Suppressor macrophage (primary cell): ENCODE measurements at regions not wholly inside any gene's neighbourhood (a gene's known extent, or its start where the extent isn't known, plus 50 kb on each side); places are given as distances from the start of the nearest gene placed in this dataset.
"Not testable (repeated sequence)": the region's sequence is repeated elsewhere in the genome, so short reads cannot be mapped to it uniquely, and the experiment has no call there.

Source experiments
- DNase-seq, 4 experiments: peaks; one replicate each; pipeline ENCODE4 v3.0.0-alpha.2; 2020 to 2022

DNA sequence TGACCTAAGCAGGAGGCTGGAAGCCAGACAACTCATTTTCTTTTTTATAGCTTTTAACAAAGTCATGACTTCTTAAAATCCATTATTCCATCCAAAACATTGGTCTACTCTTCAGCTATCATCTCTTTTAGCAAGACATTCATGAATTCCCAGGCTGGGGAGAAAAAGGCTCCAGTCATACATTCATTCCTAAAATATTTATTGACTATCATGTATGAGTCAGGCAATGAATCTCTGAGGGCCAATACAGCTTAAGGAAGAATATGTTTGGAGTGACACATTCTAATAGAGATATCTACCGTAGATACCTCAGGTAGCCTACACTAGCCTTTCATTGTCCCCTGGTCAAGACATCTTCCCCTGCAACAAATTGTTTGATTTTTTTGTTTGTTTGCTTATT, 196.4 kb upstream of the NANOGP8 start:
- DNase-seq = no peak

DNA sequence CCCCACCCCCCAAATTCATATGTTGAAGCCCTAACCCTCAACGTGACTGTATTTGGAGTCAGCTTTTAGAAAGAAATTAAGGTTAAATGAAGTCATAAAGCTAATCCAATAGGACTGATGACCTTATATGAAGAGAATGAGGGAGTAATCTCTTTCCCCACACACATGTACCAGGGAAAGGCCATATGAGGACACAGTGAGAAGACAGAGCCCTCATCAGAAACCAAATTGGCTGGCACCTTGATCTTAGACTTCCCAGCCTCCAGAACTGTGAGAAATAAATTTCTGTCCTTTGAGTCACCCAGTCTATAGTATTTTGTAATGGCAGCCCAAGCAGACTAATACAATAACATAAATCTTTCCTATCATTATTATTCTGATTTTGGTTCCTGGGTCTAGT, 194.7 kb upstream of the NANOGP8 start:
- no peak for DNase-seq

DNA sequence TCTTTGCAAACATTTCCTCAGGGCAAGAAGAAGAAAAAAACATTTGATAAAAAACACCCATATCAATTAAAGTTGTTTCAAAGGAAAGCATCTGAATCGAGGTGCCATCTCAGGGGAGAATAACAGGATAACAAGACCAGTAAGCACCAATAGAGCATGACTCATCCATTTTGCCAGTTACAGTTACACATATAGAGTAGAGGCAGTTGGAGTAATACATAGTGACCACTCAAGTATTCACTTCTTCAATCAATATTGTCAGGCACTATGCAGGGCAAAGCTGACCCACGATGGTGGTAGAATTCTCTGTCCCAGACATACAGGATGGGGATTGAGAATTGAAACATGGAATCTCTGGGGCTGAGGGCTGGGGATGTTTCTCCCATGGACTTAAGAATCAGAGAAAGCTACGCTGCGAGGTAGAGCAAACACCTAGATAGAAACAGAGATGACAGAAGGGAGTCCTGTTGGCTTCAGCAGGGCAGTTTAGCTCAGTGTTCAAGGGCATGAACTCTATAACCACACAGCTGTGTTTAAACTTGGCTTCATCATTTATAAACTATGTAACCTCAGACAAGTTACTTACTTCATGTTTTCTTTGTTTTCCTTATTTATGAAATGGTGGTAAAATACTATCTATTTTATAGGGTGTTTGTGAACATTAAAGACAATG, 186.4 kb upstream of the NANOGP8 start:
- no peak for DNase-seq

DNA sequence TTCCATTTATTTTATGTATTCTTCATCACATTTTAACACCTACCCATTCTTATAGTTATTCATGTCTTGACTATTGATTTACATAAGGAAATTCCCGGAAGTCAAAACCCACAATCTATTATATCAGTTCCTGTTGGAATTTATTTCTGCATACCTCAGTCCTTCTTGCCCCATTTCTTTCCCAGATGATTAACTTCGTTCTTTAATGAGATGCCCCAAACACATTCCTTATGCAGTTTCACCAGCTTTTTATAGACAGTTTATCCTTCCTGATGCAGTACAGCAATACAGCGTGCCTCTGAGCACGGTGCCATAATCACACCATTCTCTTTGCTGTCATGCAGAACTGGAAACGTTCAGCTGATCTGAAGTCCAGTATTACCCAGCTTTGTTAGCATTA, 175.8 kb upstream of the NANOGP8 start:
- DNase-seq = no peak

DNA sequence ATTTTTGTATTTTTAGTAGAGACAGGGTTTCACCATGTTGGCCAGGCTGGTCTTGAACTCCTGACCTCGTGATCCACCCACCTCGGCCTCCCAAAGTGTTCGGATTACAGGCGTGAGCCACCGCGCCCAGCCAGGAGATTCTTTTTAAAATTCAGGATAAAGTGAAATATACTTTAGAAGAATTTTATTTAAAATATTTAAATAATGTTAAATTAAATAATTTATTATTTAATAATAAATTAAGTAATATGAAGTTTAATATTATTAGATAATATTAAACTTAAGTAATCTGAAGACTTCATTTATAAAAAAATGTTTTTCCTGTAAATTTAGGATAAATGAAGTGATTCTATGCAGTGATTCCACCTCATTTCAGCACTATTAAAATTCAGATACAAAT, 175.2 kb upstream of the NANOGP8 start:
- not testable (repeated sequence) for DNase-seq

DNA sequence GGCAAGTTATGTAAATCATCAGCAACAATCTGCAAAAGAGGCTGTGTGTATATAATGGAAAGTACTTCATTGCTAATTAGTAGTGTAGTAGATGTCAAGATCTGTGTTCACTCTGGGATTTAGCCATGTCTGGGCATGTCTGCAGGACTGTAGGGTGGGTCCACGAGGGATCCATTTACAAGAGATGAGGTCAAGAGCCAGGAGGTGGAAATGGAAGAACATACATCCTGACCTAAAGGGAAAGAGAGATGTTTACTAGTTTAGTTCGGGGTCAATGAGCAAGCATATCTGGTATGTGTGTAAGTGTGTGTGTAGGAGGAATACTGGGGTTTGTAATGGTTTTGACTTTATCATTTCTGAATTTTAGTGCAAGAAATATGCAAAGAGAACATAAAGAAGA, 171.5 kb upstream of the NANOGP8 start:
- no peak for DNase-seq

DNA sequence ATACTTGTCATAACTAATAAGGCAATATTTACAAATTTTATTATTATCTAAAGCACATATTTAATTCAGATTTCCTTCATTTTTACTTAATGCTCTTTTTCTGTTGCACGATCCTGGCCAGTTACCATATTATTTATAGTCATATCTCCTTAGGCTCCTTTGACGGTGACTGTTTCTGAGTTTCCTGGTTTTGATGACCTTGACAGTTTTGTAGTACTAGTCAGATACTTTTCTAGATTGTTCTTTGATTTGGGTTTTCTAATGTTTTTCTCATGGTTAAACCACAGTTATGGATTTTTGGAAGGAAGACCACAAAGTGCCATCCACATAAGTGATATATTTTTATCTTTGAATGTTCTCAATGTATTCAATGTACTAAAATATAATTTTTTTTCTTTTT, 171.0 kb upstream of the NANOGP8 start:
- DNase-seq = no peak

DNA sequence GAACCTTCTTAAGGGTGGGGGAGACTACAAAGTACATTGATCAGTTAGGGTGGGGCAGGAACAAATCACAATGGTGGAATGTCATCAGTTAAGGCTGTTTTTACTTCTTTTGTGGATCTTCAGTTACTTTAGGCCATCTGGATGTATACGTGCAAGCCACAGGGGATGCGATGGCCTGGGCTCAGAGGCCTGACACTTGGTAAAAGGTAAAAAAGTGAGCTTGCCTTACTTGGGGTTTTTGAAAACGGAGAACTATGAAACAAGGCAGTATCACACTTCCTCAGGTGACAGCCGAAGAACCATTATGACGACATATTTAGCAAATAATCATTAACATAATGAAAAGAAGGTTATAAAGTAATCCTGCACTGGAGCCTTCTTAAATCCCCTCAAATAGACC, 169.8 kb upstream of the NANOGP8 start:
- not testable (repeated sequence) for DNase-seq

DNA sequence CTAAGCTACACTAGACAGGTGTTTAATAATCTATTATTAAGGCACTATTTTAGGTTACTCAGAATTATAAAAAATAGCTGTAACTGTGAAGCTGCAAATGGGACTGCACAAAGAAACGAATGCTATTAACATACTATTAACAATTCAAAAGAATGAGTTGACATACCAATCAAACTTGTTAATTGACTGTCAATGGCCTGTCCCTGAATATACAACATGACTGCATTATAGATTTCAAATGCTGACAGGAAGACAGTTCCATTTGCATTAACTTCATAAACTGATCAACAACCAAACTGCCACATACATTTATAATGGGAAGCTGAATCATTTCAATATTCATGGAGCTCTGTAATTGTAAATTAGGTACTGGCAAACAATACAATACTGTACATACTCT, 169.0 kb upstream of the NANOGP8 start:
- no peak for DNase-seq

DNA sequence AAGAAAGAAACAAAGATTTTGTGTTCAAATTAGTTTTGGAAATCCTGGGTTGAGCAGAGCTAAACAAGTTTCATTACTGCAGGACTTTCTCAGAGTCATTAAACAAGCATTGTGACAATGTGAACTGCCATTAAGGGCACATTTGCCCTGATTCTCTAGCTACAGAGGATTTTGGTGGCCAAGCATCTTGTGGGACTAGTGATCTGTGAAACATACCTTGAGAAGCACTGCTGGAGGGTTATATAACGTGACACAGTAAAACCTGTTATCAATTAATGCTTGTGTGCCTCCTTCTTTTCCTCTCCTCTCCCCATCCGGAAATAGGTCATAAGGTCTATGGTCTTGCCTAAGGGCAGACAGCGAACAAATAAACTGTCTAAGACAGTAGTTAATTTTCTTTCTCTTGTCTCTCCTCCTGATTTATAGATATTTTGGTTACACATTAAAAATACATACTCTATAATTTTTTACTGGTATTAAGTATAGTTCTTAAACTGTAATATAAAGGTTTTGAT, 167.3 kb upstream of the NANOGP8 start:
- DNase-seq = no peak

DNA sequence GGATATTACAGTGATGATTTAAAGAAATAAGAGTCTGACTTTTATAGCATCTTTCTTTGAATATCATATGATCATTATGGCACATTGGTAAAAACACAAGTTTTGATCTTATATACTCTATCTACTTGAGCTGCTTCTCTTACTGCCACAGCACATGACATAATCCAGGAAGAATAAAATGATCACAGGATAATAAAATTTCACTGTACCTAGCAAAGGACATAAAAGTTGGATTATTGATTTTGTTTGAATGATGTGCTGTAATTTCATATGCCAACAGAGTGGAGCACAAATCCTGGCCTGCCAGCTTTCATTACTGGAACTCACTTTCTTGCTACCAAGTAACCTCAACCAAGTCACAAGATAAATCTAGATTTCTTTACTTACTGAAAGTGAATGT, 162.1 kb upstream of the NANOGP8 start:
- no peak for DNase-seq

DNA sequence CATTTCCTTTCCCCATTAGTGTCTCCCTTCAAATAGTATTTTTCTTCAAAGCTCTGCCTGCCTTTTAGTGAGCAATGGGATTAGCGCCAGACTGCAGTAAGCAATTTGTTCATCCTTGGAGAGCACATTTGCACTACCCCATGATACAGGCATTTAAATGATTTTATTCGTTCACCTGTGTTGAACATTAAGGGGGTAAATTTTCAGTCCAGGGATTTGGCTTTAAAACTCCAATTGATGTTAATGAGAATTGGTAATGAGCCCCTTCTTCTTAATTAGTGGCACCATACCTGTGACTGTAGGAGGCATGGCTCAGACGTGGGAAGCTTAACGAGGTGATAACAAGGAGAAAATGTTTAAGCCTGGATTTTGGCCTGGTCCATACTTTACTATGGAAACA, 161.4 kb upstream of the NANOGP8 start:
- no peak for DNase-seq

DNA sequence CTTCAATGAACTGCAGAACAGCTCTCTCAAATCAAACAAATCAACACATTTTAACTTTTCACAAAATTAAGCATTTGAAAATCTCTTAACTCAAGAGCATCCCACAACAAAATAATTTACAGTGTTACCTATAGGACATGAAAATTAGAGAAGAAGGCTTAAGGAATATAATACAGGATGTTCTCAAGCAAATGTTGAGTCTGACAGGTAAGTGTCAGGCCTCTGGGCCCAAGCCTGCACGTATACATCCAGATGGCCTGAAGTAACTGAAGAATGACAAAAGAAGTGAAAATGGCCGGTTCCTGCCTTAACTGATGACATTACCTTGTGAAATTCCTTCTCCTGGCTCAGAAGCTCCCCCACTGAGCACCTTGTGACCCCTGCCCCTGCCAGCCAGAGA, 160.6 kb upstream of the NANOGP8 start:
- not testable (repeated sequence) for DNase-seq

DNA sequence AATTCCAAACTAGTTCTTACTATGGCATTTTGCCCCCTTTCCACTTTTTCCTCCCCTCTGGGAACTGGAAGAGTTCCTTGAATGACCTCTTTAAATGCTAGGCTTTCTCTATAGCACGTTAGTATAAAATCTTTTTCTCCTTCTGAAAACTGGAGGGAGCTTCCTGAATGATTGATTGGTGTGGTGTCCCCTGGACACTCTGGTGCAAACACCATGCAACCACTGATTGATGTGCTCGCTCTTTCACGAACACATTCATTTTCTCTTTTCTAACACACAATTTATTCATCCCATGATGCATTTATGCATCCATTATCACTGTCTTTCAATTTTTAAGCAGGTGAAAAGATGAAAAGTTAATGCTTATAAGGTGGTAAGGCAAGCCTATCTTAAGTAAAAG, 159.1 kb upstream of the NANOGP8 start:
- DNase-seq = no peak

DNA sequence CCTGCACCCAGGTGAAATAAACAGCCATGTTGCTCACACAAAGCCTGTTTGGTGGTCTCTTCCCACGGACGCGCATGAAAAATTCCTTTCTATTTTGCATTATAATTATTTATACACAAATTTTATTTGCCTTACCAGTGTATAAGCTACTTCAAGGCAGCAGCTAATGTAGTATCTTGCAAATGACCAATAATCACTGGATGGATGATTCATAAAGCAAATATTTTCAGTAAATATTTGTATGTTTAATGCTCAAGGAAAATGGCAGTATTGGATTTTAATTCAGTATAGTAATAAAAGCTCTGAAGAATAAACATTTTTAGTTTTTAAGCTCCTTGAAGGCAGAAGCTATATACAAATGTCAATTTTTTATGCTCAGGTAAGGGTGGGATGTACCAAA, 158.7 kb upstream of the NANOGP8 start:
- DNase-seq = no peak

DNA sequence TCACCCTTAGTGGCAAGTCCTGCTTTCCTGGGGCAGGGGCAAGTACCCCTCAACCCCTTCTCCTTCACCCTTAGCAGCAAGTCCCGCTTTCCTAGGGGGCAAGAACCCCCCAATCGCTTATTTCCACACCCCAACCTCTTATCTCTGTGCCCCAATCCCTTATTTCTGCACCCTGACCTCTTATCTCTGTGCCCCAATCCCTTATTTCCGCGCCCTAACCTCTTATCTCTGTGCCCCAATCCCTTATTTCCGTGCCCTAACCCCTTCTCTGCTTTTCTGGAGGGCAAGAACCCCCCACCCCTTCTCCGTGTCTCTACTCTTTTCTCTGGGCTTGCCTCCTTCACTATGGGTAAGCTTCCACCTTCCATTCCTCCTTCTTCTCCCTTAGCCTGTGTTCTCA, 154.6 kb upstream of the NANOGP8 start:
- DNase-seq = not testable (repeated sequence)

DNA sequence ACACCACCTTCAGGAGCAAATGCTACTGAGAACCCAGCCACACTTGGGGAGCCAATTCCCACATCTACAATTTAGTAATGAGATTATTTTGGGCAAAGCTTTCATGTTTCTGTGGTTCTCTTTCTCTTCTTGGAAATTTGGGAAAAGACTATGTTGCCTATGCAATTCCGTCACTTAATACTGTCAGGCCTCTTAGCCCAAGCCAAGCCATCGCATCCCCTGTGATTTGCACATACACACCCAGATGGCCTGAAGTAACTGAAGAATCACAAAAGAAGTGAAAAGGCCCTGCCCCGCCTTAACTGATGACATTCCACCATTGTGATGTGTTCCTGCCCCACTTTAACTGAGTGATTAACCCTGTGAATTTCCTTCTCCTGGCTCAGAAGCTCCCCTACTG, 153.4 kb upstream of the NANOGP8 start:
- DNase-seq = not testable (repeated sequence)

DNA sequence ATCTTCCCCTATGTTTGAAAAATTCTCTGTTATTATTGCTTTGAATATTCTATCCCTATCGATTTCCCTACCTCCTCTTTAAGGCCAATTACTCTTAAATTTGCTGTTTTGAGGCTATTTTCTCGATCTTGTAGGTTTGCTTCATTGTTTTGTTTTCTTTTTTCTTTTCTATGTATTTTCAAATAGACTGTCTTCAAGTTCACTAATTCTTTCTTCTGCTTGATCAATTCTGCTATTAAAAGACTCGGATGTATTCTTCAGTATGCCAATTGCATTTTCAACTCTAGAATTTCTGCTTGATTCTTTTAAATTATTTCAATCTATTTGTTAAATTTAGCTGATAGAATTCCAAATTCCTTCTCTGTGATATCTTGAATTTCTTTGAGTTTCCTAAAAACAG, 144.0 kb upstream of the NANOGP8 start:
- no peak for DNase-seq

DNA sequence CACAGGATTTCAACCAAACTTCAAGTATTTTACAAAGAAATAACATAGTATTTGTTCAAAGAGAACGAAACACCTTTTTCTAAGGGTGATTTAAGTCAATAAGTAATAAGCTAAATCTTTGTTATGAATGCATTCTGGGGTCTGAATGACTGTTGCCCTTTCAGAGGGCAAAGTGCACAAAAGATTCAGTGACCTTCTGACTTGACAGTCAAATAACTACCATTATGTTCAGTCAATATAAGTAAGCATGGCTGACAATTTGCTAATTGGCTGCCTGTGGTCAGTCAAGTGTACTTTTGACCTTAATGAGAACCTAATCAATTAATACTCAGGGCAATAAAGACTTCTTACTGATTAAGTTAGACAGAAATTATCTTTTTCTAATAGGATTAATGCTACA, 133.1 kb upstream of the NANOGP8 start:
- no peak for DNase-seq

DNA sequence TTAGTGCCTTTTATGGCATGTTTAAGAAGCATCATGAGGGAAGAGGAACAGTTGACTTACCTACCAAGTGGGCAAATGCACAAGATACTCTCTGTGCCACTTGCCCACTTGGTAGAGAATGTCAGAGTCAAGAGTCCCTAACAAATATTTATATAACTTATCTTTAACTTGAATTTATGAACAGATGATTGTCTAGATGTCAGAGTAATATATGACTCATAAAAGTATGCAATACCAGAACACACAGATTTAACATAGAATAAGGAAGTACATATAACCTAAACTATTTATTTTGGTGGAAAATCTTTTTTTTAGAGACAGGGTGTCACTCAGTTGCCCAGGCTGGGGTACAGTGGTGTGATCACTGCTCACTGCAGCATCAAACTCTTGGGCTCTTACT, 130.0 kb upstream of the NANOGP8 start:
- no peak for DNase-seq

DNA sequence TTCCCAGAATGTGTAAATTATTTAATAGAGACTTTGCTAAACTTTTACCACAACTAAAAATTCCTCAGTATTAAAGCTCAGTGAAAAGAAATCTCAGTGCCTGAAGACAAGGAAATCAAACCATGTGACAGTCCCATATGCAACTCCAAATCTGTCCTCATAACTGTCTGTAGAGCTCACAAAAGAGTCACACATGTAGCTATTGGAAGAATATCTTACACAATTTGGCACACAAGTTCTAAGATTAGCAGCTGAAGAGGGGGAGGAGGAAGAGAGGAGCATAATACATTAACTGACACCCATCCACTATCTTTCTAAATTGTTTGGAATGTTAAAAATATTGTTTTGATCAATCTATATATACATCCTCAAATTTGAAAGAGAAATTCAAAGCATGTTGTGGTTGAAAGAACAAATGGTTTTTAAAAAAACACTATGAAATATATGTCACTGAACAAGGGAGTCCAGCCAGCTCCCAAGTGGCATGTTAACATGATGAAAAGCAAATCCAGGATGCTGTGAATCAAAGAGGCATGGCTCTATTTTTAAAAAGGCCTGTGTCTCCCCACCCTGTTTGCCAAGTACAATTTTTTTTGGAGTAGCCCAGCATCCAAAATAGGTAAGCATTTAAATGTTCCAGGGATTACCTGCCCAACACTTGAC, 126.3 kb upstream of the NANOGP8 start:
- DNase-seq = no peak

DNA sequence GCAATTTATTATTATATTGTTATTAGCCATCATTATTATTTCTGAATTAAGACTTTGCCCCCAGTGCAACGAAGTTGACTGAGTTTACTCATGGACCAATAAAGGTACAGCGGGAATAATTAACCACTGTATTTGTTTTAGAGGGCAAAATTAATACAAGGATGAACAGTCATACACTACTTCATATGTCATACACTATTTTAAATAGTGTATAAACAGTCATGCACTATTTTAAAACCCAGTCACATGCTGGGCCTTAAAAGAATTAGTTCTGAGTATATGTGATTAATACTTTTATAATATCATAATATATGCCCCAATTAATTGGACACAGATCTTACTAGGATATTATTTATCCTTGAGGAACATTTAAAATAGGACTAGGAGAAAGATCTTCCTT, 125.3 kb upstream of the NANOGP8 start:
- DNase-seq = no peak

DNA sequence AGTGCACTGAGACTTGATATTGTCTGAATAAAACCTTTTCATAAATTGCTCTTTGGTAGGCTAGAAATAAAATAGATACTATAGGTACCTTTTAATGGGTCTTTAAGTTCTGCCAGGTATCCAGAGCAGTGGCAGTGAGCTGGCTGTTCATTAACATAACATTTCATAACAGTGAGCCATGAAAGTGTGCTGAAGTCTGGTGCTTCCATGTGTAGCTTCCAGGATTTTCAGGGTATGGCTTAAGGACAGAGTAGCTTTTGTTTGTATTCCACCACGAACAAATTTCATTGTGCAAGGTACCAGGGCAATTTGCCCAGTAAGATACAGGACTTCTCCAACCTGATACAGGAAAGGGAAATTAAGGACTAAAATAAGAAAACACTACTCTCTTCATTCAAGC, 124.7 kb upstream of the NANOGP8 start:
- DNase-seq = no peak

DNA sequence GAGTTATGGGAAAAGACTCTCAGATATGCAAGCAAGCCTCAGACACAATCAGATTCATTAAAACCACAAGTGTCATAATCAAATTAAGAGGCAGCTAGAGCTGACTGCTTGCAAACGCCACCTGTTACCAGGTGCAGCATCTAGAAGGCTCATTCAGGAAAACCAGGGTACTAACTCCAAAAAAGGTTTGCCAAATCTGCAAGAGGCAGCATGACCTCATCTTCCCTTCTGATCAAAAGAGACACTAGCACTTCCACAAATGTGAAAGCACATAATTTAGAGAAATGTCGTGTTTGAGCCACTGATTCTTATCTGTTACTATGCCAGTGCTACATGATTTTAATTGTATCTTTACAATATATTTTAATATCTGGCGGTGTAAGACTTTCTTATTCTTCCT, 123.3 kb upstream of the NANOGP8 start:
- no peak for DNase-seq
